GM12878 (cell line): ENCODE measurements at regions not wholly inside any gene's neighbourhood (a gene's known extent, or its start where the extent isn't known, plus 50 kb on each side); places are given as distances from the start of the nearest gene placed in this dataset.

Experiments
- ATAC-seq: fragments of 200-7000 bp; cut with Tn5 transposase; 3 replicates; pipeline ENCODE4 v1.9.1; 2020; ENCODE audit warnings: mild to moderate bottlenecking, moderate library complexity
- BruUV-seq: library from RNA; stranded (reverse); fragments of 400-500 nt; replicated peaks from 2 replicates; lab custom pipeline; 2021; lab: Mats Ljungman, UMichigan
- CTCF ChIA-PET: fragments of 300-600 bp; sonication (Branson Sonifier 250); formaldehyde crosslinking; extraction: SDS; loops from one replicate; lab custom pipeline; 2021; ENCODE audit warnings: inconsistent platforms; lab: Yijun Ruan, JAX
- POLR2A ChIA-PET: fragments of 350-600 bp; formaldehyde crosslinking; extraction: SDS; loops from one replicate; lab custom pipeline; 2021; ENCODE audit warnings: inconsistent platforms; lab: Charles Lee
- RAD21 ChIA-PET: fragments of 300-600 bp; sonication (Branson Sonifier 250); formaldehyde crosslinking; loops from one replicate; lab custom pipeline; 2023; ENCODE audit warnings: antibody characterized with exemption; ENCODE audit not compliant: unreplicated experiment; lab: Charles Lee
- SMC1A ChIA-PET: fragments of 300-600 bp; sonication (Branson Sonifier 250); formaldehyde crosslinking; loops from one replicate; lab custom pipeline; 2023; ENCODE audit not compliant: unreplicated experiment, uncharacterized antibody; lab: Charles Lee
- DNase-seq: peaks from one replicate; pipeline ENCODE4 v3.0.0-alpha.2; 2011; ENCODE audit warnings: low read depth, low spot score
- FAIRE-seq: peaks from 3 replicates; lab custom pipeline; 2011; peaks lifted over from hg19 to GRCh38; lab: Jason Lieb, UNC
- H2AFZ ChIP-seq: 2 replicates; pipeline ENCODE4 v1.6.0; 2011; ENCODE audit warnings: low read depth, low read length, control low read depth; ENCODE audit not compliant: control insufficient read depth
- H3K27ac ChIP-seq: 2 replicates; pipeline ENCODE4 v1.5.1; 2011; ENCODE audit warnings: control low read depth; ENCODE audit not compliant: control insufficient read depth, insufficient read depth
- H3K27me3 ChIP-seq, 2 experiments: replicated peaks in 1 of 2; 2 replicates each; pipeline versions ENCODE4 v1.6.0 to v1.6.1; 2011; ENCODE audit warnings: low read length in 1 of 2; ENCODE audit not compliant: control insufficient read depth in 2 of 2, insufficient read depth in 2 of 2
- H3K36me3 ChIP-seq, 2 experiments: 2 replicates each; pipeline ENCODE4 v1.5.1; 2011; ENCODE audit warnings: low read length in 1 of 2; ENCODE audit not compliant: control insufficient read depth in 2 of 2, insufficient read depth in 2 of 2
- H3K4me1 ChIP-seq: 2 replicates; pipeline ENCODE4 v1.6.1; 2011; ENCODE audit warnings: mild to moderate bottlenecking, low read length, moderate library complexity, mixed read lengths; ENCODE audit not compliant: control insufficient read depth, insufficient read depth
- H3K4me2 ChIP-seq: 2 replicates; pipeline ENCODE4 v1.6.0; 2011; ENCODE audit warnings: control low read depth; ENCODE audit not compliant: control insufficient read depth, insufficient read depth
- H3K4me3 ChIP-seq: fragments of 200-600 bp; sonication (generic); 2 replicates; pipeline ENCODE4 v1.5.1; 2016
- H3K79me2 ChIP-seq: 2 replicates; pipeline ENCODE4 v1.6.0; 2011; ENCODE audit warnings: low read length; ENCODE audit not compliant: control insufficient read depth, insufficient read depth
- H3K9ac ChIP-seq: 2 replicates; pipeline ENCODE4 v1.8.0; 2011; ENCODE audit warnings: low read length, control low read depth, mixed read lengths; ENCODE audit not compliant: control insufficient read depth, insufficient read depth
- H3K9me3 ChIP-seq: replicated peaks from 3 replicates; pipeline ENCODE4 v1.5.1; 2011; ENCODE audit warnings: mild to moderate bottlenecking, low read length; ENCODE audit not compliant: control insufficient read depth, insufficient read depth
- H4K20me1 ChIP-seq: 2 replicates; pipeline ENCODE4 v1.6.0; 2011; ENCODE audit not compliant: control insufficient read depth, insufficient read depth
- BMI1 ChIP-seq: fragments of 450-650 bp; IDR thresholded peaks from 2 replicates; pipeline ENCODE4 v1.6.1; 2016; ENCODE audit warnings: mild to moderate bottlenecking, moderate library complexity, borderline replicate concordance
- EGR1 ChIP-seq, 2 experiments: IDR thresholded peaks; 1 replicate in 1 of 2; 2 replicates in 1 of 2; pipeline ENCODE4 v1.6.1; 2011 to 2012; ENCODE audit warnings: low read depth in 2 of 2, low read length in 2 of 2, borderline replicate concordance in 1 of 2, mild to moderate bottlenecking in 1 of 2, moderate library complexity in 1 of 2
- GATAD2B ChIP-seq: fragments of 450-650 bp; conservative IDR thresholded peaks from 2 replicates; pipeline ENCODE4 v1.6.1; 2017; ENCODE audit warnings: low read depth, mild to moderate bottlenecking, moderate library complexity
- HDGF ChIP-seq: fragments of 450-650 bp; IDR thresholded peaks from 2 replicates; pipeline ENCODE4 v1.6.1; 2016; ENCODE audit warnings: antibody characterized with exemption
- RCOR1 ChIP-seq: conservative IDR thresholded peaks from 2 replicates; pipeline ENCODE4 v1.6.1; 2012; ENCODE audit warnings: low read depth, low read length, improper control_type of control experiment
- ZNF687 ChIP-seq: fragments of 450-650 bp; IDR thresholded peaks from 2 replicates; pipeline ENCODE4 v1.6.1; 2017; ENCODE audit warnings: mild to moderate bottlenecking, moderate library complexity
- WGBS: methylation state at CpG from one replicate; pipeline ENCODE4 v1.1.6; 2016; ENCODE audit warnings: low lambda C conversion rate; ENCODE audit not compliant: insufficient replicate concordance, insufficient coverage; ENCODE audit errors: missing lambda C conversion rate; 5-methylcytosine and 5-hydroxymethylcytosine counted together
- in situ Hi-C: fragments of 300-500 bp; cut with MboI; formaldehyde crosslinking; loops from 9 replicates; pipeline ENCODE4 v1.14.3; 2018; ENCODE audit warnings: mixed read lengths
- intact Hi-C: fragments of 100-400 bp; cut with micrococcal nuclease; formaldehyde crosslinking; loops from one replicate; pipeline ENCODE4 v1.14.2; 2022; ENCODE audit not compliant: unreplicated experiment

DNA sequence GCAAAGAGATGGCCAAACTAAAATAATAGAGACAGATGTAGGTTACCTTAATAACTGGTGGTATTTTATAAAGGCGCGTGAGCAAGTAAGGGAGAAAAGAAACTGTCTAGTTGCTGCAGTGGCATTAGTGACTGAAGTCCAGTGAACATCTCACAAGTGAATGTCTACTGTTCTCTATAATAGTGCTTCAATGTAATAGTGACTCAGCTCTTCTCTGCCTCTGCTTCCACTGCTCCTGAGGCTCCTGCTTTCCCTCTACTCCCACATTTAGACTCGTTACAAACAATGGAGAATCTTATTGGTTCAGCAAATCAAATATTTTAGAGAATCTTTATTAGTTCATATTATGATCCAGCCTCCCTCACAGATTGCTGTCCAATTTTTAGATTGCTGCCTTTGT, 779.1 kb upstream of the HTR2C start:
- no peaks in the 10 kb centered on the region for H4K20me1 ChIP-seq
- H3K9ac ChIP-seq, result no peak overlapping the region
- no peaks in the 10 kb centered on the region for H3K36me3 ChIP-seq
- no peak overlapping the region for H3K4me3 ChIP-seq
- RAD21 ChIA-PET, result no interaction called here
- POLR2A ChIA-PET, result no interaction called here
- H3K4me1 ChIP-seq, result no peaks in the 10 kb centered on the region
- H3K4me2 ChIP-seq, result no peak overlapping the region
- intact Hi-C loops, result no loop called here
- H2AFZ ChIP-seq, result no peak overlapping the region
- SMC1A ChIA-PET, result no interaction called here
- no peak for TF ChIP-seq GATAD2B
- TF ChIP-seq EGR1 (IDR thresholded peaks at IDR 0.05; ENCODE audit: borderline replicate concordance in 1 of 2, low read depth in 2 of 2, low read length in 2 of 2), result no peak
- TF ChIP-seq ZNF687, result no peak
- no peak for TF ChIP-seq BMI1
- no peak for TF ChIP-seq HDGF
- TF ChIP-seq RCOR1, result no peak
- TF ChIP-seq, all 136 proteins: peak for 0
- no peaks in the 10 kb centered on the region for H3K9me3 ChIP-seq
- no peak for DNase-seq
- no peaks in the 10 kb centered on the region for H3K27me3 ChIP-seq
- H3K27ac ChIP-seq, result no peak overlapping the region
- ATAC-seq, result no peak
- no peak for FAIRE-seq
- no TSS peak for BruUV-seq
- CTCF ChIA-PET, result interaction anchor here (0.5 kb wide), 1 partner anchor 1218 kb away, joined by 4 read pairs; no protein-coding TSS in a partner anchor
- H3K79me2 ChIP-seq, result no peaks in the 10 kb centered on the region
- 63% methylated on average over 3 of the region's 3 CpGs for whole genome bisulfite sequencing
- in situ Hi-C loops, result no loop called here
